ENCODE measurements at regions not wholly inside any gene's neighbourhood (a gene's known extent, or its start where the extent isn't known, plus 50 kb on each side); places are given as distances from the start of the nearest gene placed in this dataset.

DNA sequence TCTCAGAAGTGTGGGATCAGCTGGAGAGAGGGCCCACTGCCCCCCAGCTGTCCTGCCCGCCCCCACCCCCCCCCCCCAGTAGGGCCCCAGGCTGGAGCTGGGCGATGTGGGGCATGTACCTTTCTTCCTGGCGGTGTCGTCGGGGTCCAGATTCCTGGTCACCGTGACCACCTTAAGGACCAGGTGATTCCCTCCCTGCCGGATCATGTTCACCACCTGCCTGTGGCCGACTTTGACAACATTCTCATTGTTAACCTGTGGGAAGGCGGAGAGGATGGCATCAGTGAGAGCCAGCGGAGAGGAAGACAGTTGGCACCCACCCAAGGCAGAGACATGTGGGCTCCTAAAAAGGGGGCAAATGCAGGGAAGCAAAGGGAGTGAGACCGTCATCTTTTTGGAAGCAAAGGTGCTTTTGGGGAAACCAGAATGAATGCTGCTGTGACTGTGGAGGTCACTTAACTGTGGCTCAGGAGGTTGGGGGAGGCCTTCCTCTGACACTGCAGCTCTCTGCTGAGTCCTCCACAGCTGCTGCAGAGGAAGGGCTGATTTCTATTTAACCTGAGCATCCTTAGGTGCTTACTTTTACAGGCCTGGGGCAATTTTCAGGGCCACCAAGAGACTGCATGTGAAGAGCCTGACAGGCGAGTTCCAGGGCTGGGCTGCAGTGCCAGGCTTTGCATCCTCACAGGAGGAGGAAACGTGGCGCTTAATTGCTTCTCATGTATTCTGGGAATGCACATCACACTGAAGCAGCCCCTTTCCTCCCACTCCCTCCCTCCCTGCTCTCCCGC, 104.5 kb downstream of the CTTN start:
- Histone ChIP-seq H3K27ac (ENCODE audit: low read depth) (no peak overlapping the region), H4K20me1 (replicated peaks; ENCODE audit: insufficient read depth) (no peaks in the 10 kb centered on the region; the same call in 1 of the 2 replicates), H2AFZ (no peak overlapping the region), H3F3A (replicated peaks; ENCODE audit: low read depth) (no peaks in the 10 kb centered on the region), H3K4me3 (no peak overlapping the region), H3K9me2 (ENCODE audit: insufficient read depth) (no peaks in the 10 kb centered on the region), H3K79me2 (replicated peaks; ENCODE audit: insufficient read depth) (no peaks in the 10 kb centered on the region), H3K4me2 (no peak overlapping the region), H3K4me1 (ENCODE audit: insufficient read depth) (no peaks in the 10 kb centered on the region), H3K27me3 (ENCODE audit: insufficient read depth) (no peaks in the 10 kb centered on the region), H3K36me3 (ENCODE audit: insufficient read depth) (no peaks in the 10 kb centered on the region)
- Mint-ChIP-seq H3K36me3 (ENCODE audit: low read depth) (no peaks in the 10 kb centered on the region), H3K27ac (no peak overlapping the region), H3K9me3 (peaks cover 3% of the 10 kb centered on the region; the same call in 1 of the 3 replicates), H3K4me3 (no peak overlapping the region), H3K27me3 (ENCODE audit: insufficient read depth, low read depth, poor library complexity) (peaks cover 23% of the 10 kb centered on the region), H3K4me1 (peaks cover 28% of the 10 kb centered on the region)
- TF ChIP-seq, protein P1, sequence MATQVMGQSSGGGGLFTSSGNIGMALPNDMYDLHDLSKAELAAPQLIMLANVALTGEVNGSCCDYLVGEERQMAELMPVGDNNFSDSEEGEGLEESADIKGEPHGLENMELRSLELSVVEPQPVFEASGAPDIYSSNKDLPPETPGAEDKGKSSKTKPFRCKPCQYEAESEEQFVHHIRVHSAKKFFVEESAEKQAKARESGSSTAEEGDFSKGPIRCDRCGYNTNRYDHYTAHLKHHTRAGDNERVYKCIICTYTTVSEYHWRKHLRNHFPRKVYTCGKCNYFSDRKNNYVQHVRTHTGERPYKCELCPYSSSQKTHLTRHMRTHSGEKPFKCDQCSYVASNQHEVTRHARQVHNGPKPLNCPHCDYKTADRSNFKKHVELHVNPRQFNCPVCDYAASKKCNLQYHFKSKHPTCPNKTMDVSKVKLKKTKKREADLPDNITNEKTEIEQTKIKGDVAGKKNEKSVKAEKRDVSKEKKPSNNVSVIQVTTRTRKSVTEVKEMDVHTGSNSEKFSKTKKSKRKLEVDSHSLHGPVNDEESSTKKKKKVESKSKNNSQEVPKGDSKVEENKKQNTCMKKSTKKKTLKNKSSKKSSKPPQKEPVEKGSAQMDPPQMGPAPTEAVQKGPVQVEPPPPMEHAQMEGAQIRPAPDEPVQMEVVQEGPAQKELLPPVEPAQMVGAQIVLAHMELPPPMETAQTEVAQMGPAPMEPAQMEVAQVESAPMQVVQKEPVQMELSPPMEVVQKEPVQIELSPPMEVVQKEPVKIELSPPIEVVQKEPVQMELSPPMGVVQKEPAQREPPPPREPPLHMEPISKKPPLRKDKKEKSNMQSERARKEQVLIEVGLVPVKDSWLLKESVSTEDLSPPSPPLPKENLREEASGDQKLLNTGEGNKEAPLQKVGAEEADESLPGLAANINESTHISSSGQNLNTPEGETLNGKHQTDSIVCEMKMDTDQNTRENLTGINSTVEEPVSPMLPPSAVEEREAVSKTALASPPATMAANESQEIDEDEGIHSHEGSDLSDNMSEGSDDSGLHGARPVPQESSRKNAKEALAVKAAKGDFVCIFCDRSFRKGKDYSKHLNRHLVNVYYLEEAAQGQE (IDR thresholded peaks at IDR 0.05; ENCODE audit: unreplicated experiment), result no peak
- TF ChIP-seq JUNB (IDR thresholded peaks at IDR 0.05; ENCODE audit: unreplicated experiment), result no peak
- TF ChIP-seq, protein P2, sequence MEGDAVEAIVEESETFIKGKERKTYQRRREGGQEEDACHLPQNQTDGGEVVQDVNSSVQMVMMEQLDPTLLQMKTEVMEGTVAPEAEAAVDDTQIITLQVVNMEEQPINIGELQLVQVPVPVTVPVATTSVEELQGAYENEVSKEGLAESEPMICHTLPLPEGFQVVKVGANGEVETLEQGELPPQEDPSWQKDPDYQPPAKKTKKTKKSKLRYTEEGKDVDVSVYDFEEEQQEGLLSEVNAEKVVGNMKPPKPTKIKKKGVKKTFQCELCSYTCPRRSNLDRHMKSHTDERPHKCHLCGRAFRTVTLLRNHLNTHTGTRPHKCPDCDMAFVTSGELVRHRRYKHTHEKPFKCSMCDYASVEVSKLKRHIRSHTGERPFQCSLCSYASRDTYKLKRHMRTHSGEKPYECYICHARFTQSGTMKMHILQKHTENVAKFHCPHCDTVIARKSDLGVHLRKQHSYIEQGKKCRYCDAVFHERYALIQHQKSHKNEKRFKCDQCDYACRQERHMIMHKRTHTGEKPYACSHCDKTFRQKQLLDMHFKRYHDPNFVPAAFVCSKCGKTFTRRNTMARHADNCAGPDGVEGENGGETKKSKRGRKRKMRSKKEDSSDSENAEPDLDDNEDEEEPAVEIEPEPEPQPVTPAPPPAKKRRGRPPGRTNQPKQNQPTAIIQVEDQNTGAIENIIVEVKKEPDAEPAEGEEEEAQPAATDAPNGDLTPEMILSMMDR (conservative IDR thresholded peaks at IDR 0.05; ENCODE audit: low read depth in 2 of 2), result no peak
- DNase-seq (ENCODE audit: low spot score) (no peak), ATAC-seq (no peak)

DNA sequence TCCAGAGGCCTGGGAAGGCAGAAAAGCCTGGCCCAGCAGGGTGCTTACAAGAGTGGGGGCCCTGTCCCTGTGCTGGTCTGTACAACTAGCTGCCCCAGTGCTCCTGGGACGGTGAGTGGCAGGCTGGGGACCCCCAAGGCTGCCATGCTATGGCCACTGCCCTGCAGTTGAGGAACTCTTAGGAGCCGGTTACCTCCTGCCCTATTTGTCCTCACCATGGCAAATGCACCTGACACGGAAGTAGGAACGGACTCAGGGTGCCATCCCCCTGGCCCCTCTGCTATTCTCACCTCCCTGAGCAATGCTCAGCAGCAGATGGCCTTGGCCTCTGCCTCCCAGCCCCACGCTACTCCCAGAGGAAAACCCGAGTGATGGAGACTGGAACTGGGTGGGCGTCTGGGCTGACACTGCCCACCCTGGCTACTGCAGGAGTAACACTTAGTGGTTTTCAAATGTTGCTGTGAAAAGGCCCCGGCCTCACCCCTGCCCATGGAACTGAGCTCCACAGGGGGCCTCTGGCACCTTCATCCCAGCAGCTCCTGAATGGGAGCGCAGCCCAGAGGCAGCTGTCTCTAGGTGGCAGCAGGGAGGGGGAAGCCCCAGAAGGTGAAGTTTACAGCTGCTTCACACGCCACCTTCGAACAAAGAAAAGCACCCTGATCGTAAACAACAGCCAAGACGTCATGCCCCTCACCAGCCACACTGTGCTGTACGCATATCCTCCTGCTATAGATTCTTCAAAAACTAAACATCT, 105.3 kb downstream of the CTTN start:
- no peak for TF ChIP-seq ZNF331 (CRISPR knock-in tag; IDR thresholded peaks at IDR 0.05; ENCODE audit: low read depth)
- TF ChIP-seq, protein P2 (conservative IDR thresholded peaks at IDR 0.05; ENCODE audit: low read depth in 2 of 2), result peak; percentile 28 to 53; a peak in 3 of 4 replicates
- Histone ChIP-seq H2AFZ (no peak overlapping the region), H3K79me2 (replicated peaks; ENCODE audit: insufficient read depth) (no peaks in the 10 kb centered on the region), H3K4me1 (ENCODE audit: insufficient read depth) (no peaks in the 10 kb centered on the region), H3K27ac (ENCODE audit: low read depth) (no peak overlapping the region), H3K27me3 (ENCODE audit: insufficient read depth) (no peaks in the 10 kb centered on the region), H3K9me2 (ENCODE audit: insufficient read depth) (no peaks in the 10 kb centered on the region), H3K4me2 (no peak overlapping the region), H3K4me3 (no peak overlapping the region), H3K36me3 (ENCODE audit: insufficient read depth) (no peaks in the 10 kb centered on the region), H3F3A (replicated peaks; ENCODE audit: low read depth) (no peaks in the 10 kb centered on the region), H4K20me1 (replicated peaks; ENCODE audit: insufficient read depth) (no peaks in the 10 kb centered on the region; the same call in 1 of the 2 replicates)
- Mint-ChIP-seq H3K9me3 (peaks cover 3% of the 10 kb centered on the region; the same call in 1 of the 3 replicates), H3K4me3 (no peak overlapping the region; the same call in 2 of the 3 replicates), H3K27ac (no peak overlapping the region; the same call in 1 of the 2 replicates), H3K36me3 (ENCODE audit: low read depth) (no peaks in the 10 kb centered on the region), H3K27me3 (ENCODE audit: insufficient read depth, low read depth, poor library complexity) (peaks cover 23% of the 10 kb centered on the region), H3K4me1 (peaks cover 28% of the 10 kb centered on the region)
- peak; percentile 69 for ATAC-seq
- peak; percentile 60 for DNase-seq (ENCODE audit: low spot score)

All from GM23338 (cell line).